Natural killer cell (primary cell): ENCODE measurements at regions not wholly inside any gene's neighbourhood (a gene's known extent, or its start where the extent isn't known, plus 50 kb on each side); places are given as distances from the start of the nearest gene placed in this dataset.
"Not testable (repeated sequence)": the region's sequence is repeated elsewhere in the genome, so short reads cannot be mapped to it uniquely, and the experiment has no call there.

Experiments used
- ATAC-seq, 3 donors: fragments of 150-1000 bp in 2 of 3; fragments of 200-7000 bp in 1 of 3; cut with Tn5 transposase; 1 replicate in 1 of 3; 2 replicates in 2 of 3; pipeline ENCODE4 v1.10.0; 2021; ENCODE audit warnings: mild to moderate bottlenecking in 2 of 3, moderate library complexity in 2 of 3
- DNase-seq, 2 donors: peaks; one replicate each; pipeline versions ENCODE4 v3.0.0 to v3.0.0-alpha.2; 2013 to 2021; ENCODE audit warnings: mixed read lengths in 1 of 2
- H3K27ac ChIP-seq: one replicate; pipeline ENCODE4 v1.5.1; 2013; ENCODE audit warnings: mild to moderate bottlenecking, low read length
- H3K27me3 ChIP-seq: one replicate; pipeline ENCODE4 v1.6.1; 2013; ENCODE audit warnings: low read length; ENCODE audit not compliant: control insufficient read depth, insufficient read depth
- H3K36me3 ChIP-seq: one replicate; pipeline ENCODE4 v1.6.1; 2013; ENCODE audit warnings: low read length; ENCODE audit not compliant: control insufficient read depth, insufficient read depth
- H3K4me1 ChIP-seq: one replicate; pipeline ENCODE4 v1.6.1; 2013; ENCODE audit warnings: low read length; ENCODE audit not compliant: control insufficient read depth, insufficient read depth
- H3K4me3 ChIP-seq: one replicate; pipeline ENCODE4 v1.5.1; 2013; ENCODE audit warnings: low read length
- H3K9me3 ChIP-seq: one replicate; pipeline ENCODE4 v1.6.1; 2013; ENCODE audit warnings: low read length; ENCODE audit not compliant: control insufficient read depth, insufficient read depth
- H3K27ac Mint-ChIP-seq, 2 donors: one replicate each; pipeline ENCODE4 v1.8.0; 2022; ENCODE audit warnings: mild to moderate bottlenecking in 2 of 2, mixed read lengths in 2 of 2, moderate library complexity in 1 of 2
- H3K27me3 Mint-ChIP-seq, 2 donors: one replicate each; pipeline ENCODE4 v1.8.0; 2022; ENCODE audit warnings: low read depth in 2 of 2, mixed read lengths in 2 of 2
- H3K36me3 Mint-ChIP-seq: one replicate; pipeline ENCODE4 v1.8.0; 2022; ENCODE audit warnings: mixed read lengths
- H3K4me1 Mint-ChIP-seq, 2 donors: one replicate each; pipeline ENCODE4 v1.8.0; 2022; ENCODE audit warnings: mixed read lengths in 2 of 2
- H3K4me3 Mint-ChIP-seq: one replicate; pipeline ENCODE4 v1.8.0; 2022; ENCODE audit warnings: mild to moderate bottlenecking, moderate library complexity, mixed read lengths
- H3K9me3 Mint-ChIP-seq, 2 donors: one replicate each; pipeline ENCODE4 v1.8.0; 2022; ENCODE audit warnings: mixed read lengths in 2 of 2
- CTCF ChIP-seq: fragments of 200-600 bp; IDR thresholded peaks from one replicate; pipeline ENCODE4 v1.8.0; 2022; ENCODE audit warnings: antibody characterized with exemption
- WGBS: methylation state at CpG from one replicate; pipeline ENCODE4 v1.1.7; 2013; ENCODE audit warnings: missing lambda C conversion rate; ENCODE audit not compliant: insufficient coverage; 5-methylcytosine and 5-hydroxymethylcytosine counted together
- intact Hi-C: fragments of 100-400 bp; cut with micrococcal nuclease; formaldehyde crosslinking; loops from one replicate; pipeline ENCODE4 v1.14.2; 2022

GRCh38 chr18:14964406-14964805 lies 216.4 kb downstream of the ANKRD30B start:
- no peak overlapping the region for H3K27ac ChIP-seq
- DNase-seq, result no peak
- no peak overlapping the region for H3K27ac Mint-ChIP-seq
- intact Hi-C loops, result no loop called here
- ATAC-seq, result no peak
- H3K4me3 Mint-ChIP-seq, result no peak overlapping the region
- no peaks in the 10 kb centered on the region for H3K27me3 Mint-ChIP-seq
- peaks cover 0 to 2% of the 10 kb centered on the region in 2 donors for H3K9me3 Mint-ChIP-seq
- H3K36me3 Mint-ChIP-seq, result no peaks in the 10 kb centered on the region
- TF ChIP-seq CTCF, result no peak
- H3K9me3 ChIP-seq, result no peaks in the 10 kb centered on the region
- no peaks in the 10 kb centered on the region for H3K27me3 ChIP-seq
- no peaks in the 10 kb centered on the region for H3K36me3 ChIP-seq
- H3K4me3 ChIP-seq, result no peak overlapping the region
- no peaks in the 10 kb centered on the region for H3K4me1 ChIP-seq
- no peaks in the 10 kb centered on the region for H3K4me1 Mint-ChIP-seq

- H3K27me3 ChIP-seq, H3K9me3 ChIP-seq, DNase-seq, H3K27me3 Mint-ChIP-seq, H3K4me1 ChIP-seq, ATAC-seq, H3K27ac Mint-ChIP-seq, H3K4me3 Mint-ChIP-seq, H3K9me3 Mint-ChIP-seq, H3K27ac ChIP-seq, H3K36me3 Mint-ChIP-seq, intact Hi-C loops, H3K4me3 ChIP-seq, H3K4me1 Mint-ChIP-seq, H3K36me3 ChIP-seq: not testable (repeated sequence)
- 92% methylated on average over 3 of the region's 4 CpGs for WGBS
Measured at GRCh38 chr18:14964976-14965375, 217.0 kb downstream of the ANKRD30B start.

GRCh38 chr18:14965553-14965952 lies 217.6 kb downstream of the ANKRD30B start:
- ATAC-seq (no peak), DNase-seq (no peak)
- H3K27ac ChIP-seq, result no peak overlapping the region
- H3K27me3 ChIP-seq, result no peaks in the 10 kb centered on the region
- no peaks in the 10 kb centered on the region for H3K4me1 Mint-ChIP-seq
- no peak overlapping the region for H3K4me3 ChIP-seq
- no peaks in the 10 kb centered on the region for H3K36me3 Mint-ChIP-seq
- H3K27me3 Mint-ChIP-seq, result no peaks in the 10 kb centered on the region
- no peak overlapping the region for H3K27ac Mint-ChIP-seq
- H3K4me3 Mint-ChIP-seq, result no peak overlapping the region
- no peaks in the 10 kb centered on the region for H3K9me3 ChIP-seq
- peaks cover 0 to 2% of the 10 kb centered on the region in 2 donors for H3K9me3 Mint-ChIP-seq
- H3K36me3 ChIP-seq, result no peaks in the 10 kb centered on the region
- TF ChIP-seq CTCF, result no peak
- intact Hi-C loops, result no loop called here
- H3K4me1 ChIP-seq, result no peaks in the 10 kb centered on the region
- 84% methylated on average over 11 of the region's 11 CpGs for WGBS

- DNase-seq, H3K36me3 ChIP-seq, H3K27ac Mint-ChIP-seq, H3K4me3 ChIP-seq, H3K36me3 Mint-ChIP-seq, intact Hi-C loops, H3K4me1 ChIP-seq, H3K27me3 Mint-ChIP-seq, H3K27me3 ChIP-seq, H3K4me3 Mint-ChIP-seq, H3K9me3 ChIP-seq, H3K9me3 Mint-ChIP-seq, H3K4me1 Mint-ChIP-seq, H3K27ac ChIP-seq, ATAC-seq: not testable (repeated sequence)
- 88% methylated on average over 3 of the region's 3 CpGs for WGBS
Measured at GRCh38 chr18:14967246-14967645, 219.3 kb downstream of the ANKRD30B start.

- no peaks in the 10 kb centered on the region for H3K9me3 ChIP-seq
- Mint-ChIP-seq H3K9me3 (no peaks in the 10 kb centered on the region), H3K27me3 (no peaks in the 10 kb centered on the region), H3K4me3 (no peak overlapping the region), H3K36me3 (no peaks in the 10 kb centered on the region), H3K27ac (no peak overlapping the region), H3K4me1 (no peaks in the 10 kb centered on the region)
- no peak for ATAC-seq
- no peaks in the 10 kb centered on the region for H3K4me1 ChIP-seq
- H3K27ac ChIP-seq, result no peak overlapping the region
- intact Hi-C loops, result no loop called here
- H3K4me3 ChIP-seq, result no peak overlapping the region
- 84% methylated on average over 3 of the region's 9 CpGs for WGBS
- no peaks in the 10 kb centered on the region for H3K36me3 ChIP-seq
- TF ChIP-seq CTCF, result no peak
- DNase-seq, result no peak
- no peaks in the 10 kb centered on the region for H3K27me3 ChIP-seq
Measured at GRCh38 chr18:14969500-14969899, 221.5 kb downstream of the ANKRD30B start.
